GM23248 (cell line): ENCODE measurements at regions not wholly inside any gene's neighbourhood (a gene's known extent, or its start where the extent isn't known, plus 50 kb on each side); places are given as distances from the start of the nearest gene placed in this dataset.

Experiments
- EZH2 ChIP-seq: fragments of 200-600 bp; sonication (generic); IDR thresholded peaks from 2 replicates; pipeline ENCODE4 v1.6.1; 2018; ENCODE audit warnings: antibody characterized with exemption, mild to moderate bottlenecking; ENCODE audit not compliant: insufficient read depth, poor library complexity, severe bottlenecking
- EZH2phosphoT487 ChIP-seq: fragments of 200-600 bp; sonication (generic); IDR thresholded peaks from 2 replicates; pipeline ENCODE4 v1.6.1; 2018; ENCODE audit warnings: antibody characterized with exemption, moderate library complexity, mild to moderate bottlenecking, low read depth; ENCODE audit not compliant: insufficient read depth

DNA sequence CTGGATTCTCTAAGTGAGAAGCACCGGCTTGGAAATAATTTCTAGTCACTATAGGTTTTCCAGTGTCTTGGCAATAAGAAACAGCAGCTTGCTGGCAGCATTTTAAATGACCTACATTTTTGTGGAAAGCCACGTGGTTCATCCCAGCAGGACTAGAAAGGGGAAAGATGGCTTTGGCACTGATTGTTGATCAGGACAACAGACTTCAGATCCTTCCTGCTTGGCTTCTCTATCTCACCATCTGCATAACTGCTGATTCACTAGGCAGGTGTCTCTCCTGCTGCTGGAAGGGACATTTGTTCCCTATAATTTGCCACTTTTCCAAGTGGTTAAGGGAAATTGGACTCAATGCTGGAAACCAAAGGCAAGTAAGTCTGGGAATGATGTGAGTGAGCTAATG lies 131.0 kb downstream of the TTC8 start:
- TF ChIP-seq EZH2phosphoT487 (no peak), EZH2 (no peak)
